ENCODE measurements at regions not wholly inside any gene's neighbourhood (a gene's known extent, or its start where the extent isn't known, plus 50 kb on each side); places are given as distances from the start of the nearest gene placed in this dataset.

DNA sequence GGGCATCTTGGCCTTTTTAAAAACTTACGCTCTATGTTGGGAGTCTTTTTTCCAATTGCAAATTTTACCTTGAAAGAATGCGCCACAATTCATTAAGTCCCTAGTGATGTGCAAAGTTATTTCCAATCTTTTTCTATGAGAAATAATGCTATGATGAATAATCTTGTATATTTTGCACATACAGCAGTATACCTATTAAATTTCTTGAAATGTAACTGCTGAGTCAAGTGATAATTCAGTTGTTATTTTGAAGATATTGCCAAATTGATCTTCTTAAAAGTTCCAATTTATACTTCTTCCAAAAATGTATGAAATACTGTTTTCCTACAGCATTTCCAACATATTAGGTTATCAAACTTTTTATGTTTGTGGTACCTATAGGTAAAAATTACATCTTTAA is 92.8 kb upstream of the PPP2R2B start:
- peaks cover 0 to 14% (median 3%) of the 10 kb centered on the region in 5 donors for H3K27me3 Mint-ChIP-seq
- peaks cover 0 to 4% (median 0%) of the 10 kb centered on the region in 11 donors for H3K9me3 Mint-ChIP-seq
- no peak for DNase-seq
- intact Hi-C loops (cut with micrococcal nuclease) = no loop called here
- no peaks in the 10 kb centered on the region for H3K36me3 Mint-ChIP-seq
- Histone ChIP-seq H3K4me1 (ENCODE audit: control insufficient read depth in 2 of 2, insufficient read depth in 2 of 2, low read length in 2 of 2) (no peaks in the 10 kb centered on the region), H3K27ac (ENCODE audit: low read depth, low read length) (no peak overlapping the region), H3K36me3 (ENCODE audit: control insufficient read depth in 2 of 3, insufficient read depth in 3 of 3, low read length in 3 of 3) (no peaks in the 10 kb centered on the region), H3K4me3 (ENCODE audit: low read length) (no peak overlapping the region), H3K9me3 (ENCODE audit: control insufficient read depth in 2 of 3, low read length in 3 of 3) (no peaks in the 10 kb centered on the region), H3K27me3 (ENCODE audit: control insufficient read depth in 2 of 2, insufficient read depth in 2 of 2, low read length in 2 of 2) (no peaks in the 10 kb centered on the region)
- H3K4me3 Mint-ChIP-seq = no peak overlapping the region
- no peak for ATAC-seq
- no peaks in the 10 kb centered on the region for H3K4me1 Mint-ChIP-seq
- ChIA-PET POLR2A (no interaction called here), CTCF (interaction anchor here (0.7 kb wide), 1 partner anchor 86 kb away, joined by 4 read pairs; no protein-coding TSS in a partner anchor)
- H3K27ac Mint-ChIP-seq = no peak overlapping the region

DNA sequence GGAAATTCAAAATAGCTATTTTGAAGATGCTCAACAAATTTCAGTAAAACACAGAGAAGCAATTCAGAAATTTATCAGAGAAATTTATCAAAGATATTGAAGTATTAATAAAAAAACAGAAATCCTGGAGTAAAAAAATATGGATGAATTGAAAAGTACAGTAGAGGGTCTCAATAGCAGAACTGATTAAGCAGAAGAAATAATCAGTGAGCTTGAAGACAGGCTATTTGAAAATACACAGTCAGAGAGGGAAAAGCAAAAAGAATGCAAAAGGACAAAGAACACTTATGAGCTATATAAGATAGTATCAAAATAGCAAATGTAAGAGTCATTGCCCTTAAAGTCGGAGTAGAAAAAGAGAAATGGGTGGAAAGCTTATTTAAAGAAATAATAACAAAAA is 107.9 kb upstream of the PPP2R2B start:
- DNase-seq = no peak
- H3K27ac Mint-ChIP-seq = no peak overlapping the region
- Histone ChIP-seq H3K4me3 (ENCODE audit: low read length) (no peak overlapping the region), H3K27me3 (ENCODE audit: control insufficient read depth in 2 of 2, insufficient read depth in 2 of 2, low read length in 2 of 2) (peaks cover 0 to 3% of the 10 kb centered on the region in 2 donors), H3K4me1 (ENCODE audit: control insufficient read depth in 2 of 2, insufficient read depth in 2 of 2, low read length in 2 of 2) (no peaks in the 10 kb centered on the region), H3K27ac (ENCODE audit: low read depth, low read length) (no peak overlapping the region), H3K36me3 (ENCODE audit: control insufficient read depth in 2 of 3, insufficient read depth in 3 of 3, low read length in 3 of 3) (no peaks in the 10 kb centered on the region), H3K9me3 (ENCODE audit: control insufficient read depth in 2 of 3, low read length in 3 of 3) (peaks cover 0 to 6% (median 4%) of the 10 kb centered on the region in 3 experiments)
- H3K27me3 Mint-ChIP-seq = peaks cover 0 to 37% (median 22%) of the 10 kb centered on the region in 5 donors
- no peaks in the 10 kb centered on the region for H3K4me1 Mint-ChIP-seq
- intact Hi-C loops (cut with micrococcal nuclease) = no loop called here
- peaks cover 0 to 6% (median 4%) of the 10 kb centered on the region in 5 donors for H3K36me3 Mint-ChIP-seq
- H3K9me3 Mint-ChIP-seq = peaks cover 3 to 48% (median 20%) of the 10 kb centered on the region in 11 donors
- POLR2A ChIA-PET = no interaction called here
- no peak for ATAC-seq
- H3K4me3 Mint-ChIP-seq = no peak overlapping the region
- CTCF ChIA-PET = no interaction called here

DNA sequence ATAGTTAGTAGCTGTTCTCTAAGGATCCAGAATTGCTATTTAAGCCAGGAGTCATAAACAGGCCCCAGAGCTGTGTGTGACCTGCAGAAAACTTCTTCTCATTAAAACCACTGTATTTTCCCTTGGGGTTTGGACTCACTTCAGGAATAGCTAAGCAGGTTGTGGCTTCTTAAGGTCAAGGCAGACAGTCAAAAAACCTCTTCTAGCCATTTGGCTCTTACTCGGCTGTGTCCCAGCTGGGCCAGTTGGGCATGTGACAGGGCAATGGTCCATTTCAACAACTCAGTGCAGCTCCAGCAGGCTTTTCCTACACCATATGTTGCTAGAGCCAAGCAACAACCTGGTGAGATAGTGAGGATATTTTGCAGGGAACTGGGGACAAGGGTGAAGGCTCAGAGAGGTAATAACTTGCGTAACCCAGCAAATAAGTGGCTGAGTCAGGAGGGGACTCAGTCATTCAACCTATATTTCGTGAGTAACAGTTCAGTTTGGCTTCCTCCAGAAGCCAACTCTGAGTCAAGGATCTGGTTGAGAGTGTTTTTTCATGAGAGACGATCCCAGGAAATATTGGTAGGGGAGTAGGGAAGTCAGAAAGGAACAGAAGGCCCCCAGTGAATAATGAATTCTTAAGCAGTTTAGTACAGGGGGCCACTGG is 115.4 kb upstream of the PPP2R2B start:
- Mint-ChIP-seq H3K27me3 (peaks cover 0 to 9% (median 4%) of the 10 kb centered on the region in 5 donors), H3K27ac (no peak overlapping the region), H3K4me3 (no peak overlapping the region), H3K4me1 (no peaks in the 10 kb centered on the region), H3K36me3 (no peaks in the 10 kb centered on the region), H3K9me3 (peaks cover 0 to 20% (median 4%) of the 10 kb centered on the region in 11 donors)
- intact Hi-C loops (cut with micrococcal nuclease) = no loop called here
- DNase-seq (no peak), ATAC-seq (no peak)
- POLR2A ChIA-PET = no interaction called here
- Histone ChIP-seq H3K9me3 (ENCODE audit: control insufficient read depth in 2 of 3, low read length in 3 of 3) (no peaks in the 10 kb centered on the region), H3K27ac (ENCODE audit: low read depth, low read length) (no peak overlapping the region), H3K36me3 (ENCODE audit: control insufficient read depth in 2 of 3, insufficient read depth in 3 of 3, low read length in 3 of 3) (no peaks in the 10 kb centered on the region), H3K27me3 (ENCODE audit: control insufficient read depth in 2 of 2, insufficient read depth in 2 of 2, low read length in 2 of 2) (no peaks in the 10 kb centered on the region), H3K4me3 (ENCODE audit: low read length) (no peak overlapping the region), H3K4me1 (ENCODE audit: control insufficient read depth in 2 of 2, insufficient read depth in 2 of 2, low read length in 2 of 2) (no peaks in the 10 kb centered on the region)
- CTCF ChIA-PET = no interaction called here

DNA sequence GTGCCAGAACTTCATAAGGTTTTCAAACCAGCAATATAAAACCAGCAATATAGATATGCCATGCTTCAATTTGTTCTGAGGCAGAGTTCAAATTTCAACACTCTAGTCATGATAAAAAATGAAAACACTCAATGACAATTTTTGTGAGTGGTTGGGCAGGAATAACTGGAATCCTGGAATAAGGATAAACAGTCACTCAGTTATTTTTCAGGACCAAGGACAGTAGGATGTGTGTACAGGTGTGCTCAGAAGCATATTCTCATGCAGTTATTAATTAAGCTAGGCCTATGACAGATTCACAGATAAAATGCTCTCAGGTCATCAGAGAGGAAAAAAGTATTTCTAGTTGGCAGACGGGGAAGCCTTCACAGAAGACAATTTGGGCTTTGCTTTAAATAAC is 117.3 kb upstream of the PPP2R2B start:
- DNase-seq (no peak), ATAC-seq (no peak)
- CTCF ChIA-PET = no interaction called here
- Mint-ChIP-seq H3K27ac (no peak overlapping the region), H3K36me3 (no peaks in the 10 kb centered on the region), H3K9me3 (peaks cover 0 to 5% (median 2%) of the 10 kb centered on the region in 11 donors), H3K4me3 (no peak overlapping the region), H3K27me3 (peaks cover 0 to 9% (median 4%) of the 10 kb centered on the region in 5 donors), H3K4me1 (no peaks in the 10 kb centered on the region)
- H3K4me3 ChIP-seq (ENCODE audit: low read length) = no peak overlapping the region
- H3K9me3 ChIP-seq (ENCODE audit: control insufficient read depth in 2 of 3, low read length in 3 of 3) = no peaks in the 10 kb centered on the region
- H3K27me3 ChIP-seq (ENCODE audit: control insufficient read depth in 2 of 2, insufficient read depth in 2 of 2, low read length in 2 of 2) = no peaks in the 10 kb centered on the region
- POLR2A ChIA-PET = no interaction called here
- H3K4me1 ChIP-seq (ENCODE audit: control insufficient read depth in 2 of 2, insufficient read depth in 2 of 2, low read length in 2 of 2) = no peaks in the 10 kb centered on the region
- intact Hi-C loops (cut with micrococcal nuclease) = no loop called here
- H3K36me3 ChIP-seq (ENCODE audit: control insufficient read depth in 2 of 3, insufficient read depth in 3 of 3, low read length in 3 of 3) = no peaks in the 10 kb centered on the region
- no peak overlapping the region for H3K27ac ChIP-seq (ENCODE audit: low read depth, low read length)

DNA sequence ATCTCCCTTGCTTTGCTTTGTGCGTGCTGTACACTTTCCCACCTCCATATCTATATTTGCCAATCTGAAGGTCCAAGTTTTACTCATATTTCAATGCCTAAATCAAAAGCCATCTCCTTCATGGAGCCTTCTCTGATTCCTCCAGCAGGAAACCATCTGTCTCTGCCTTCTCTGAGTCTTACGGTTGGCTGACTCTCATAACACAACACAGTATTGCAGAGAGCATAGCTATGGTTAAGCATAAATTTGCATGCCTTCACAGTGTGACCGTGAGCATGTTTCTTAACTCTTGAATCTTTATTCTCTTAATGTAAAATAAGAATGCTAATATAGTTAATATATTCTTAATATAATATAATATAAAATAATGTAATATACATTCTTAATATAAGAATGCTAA is 136.8 kb upstream of the PPP2R2B start:
- intact Hi-C loops (cut with micrococcal nuclease) = no loop called here
- Histone ChIP-seq H3K36me3 (ENCODE audit: control insufficient read depth in 2 of 3, insufficient read depth in 3 of 3, low read length in 3 of 3) (no peaks in the 10 kb centered on the region), H3K4me3 (ENCODE audit: low read length) (no peak overlapping the region), H3K27ac (ENCODE audit: low read depth, low read length) (no peak overlapping the region), H3K9me3 (ENCODE audit: control insufficient read depth in 2 of 3, low read length in 3 of 3) (no peaks in the 10 kb centered on the region), H3K27me3 (ENCODE audit: control insufficient read depth in 2 of 2, insufficient read depth in 2 of 2, low read length in 2 of 2) (no peaks in the 10 kb centered on the region), H3K4me1 (ENCODE audit: control insufficient read depth in 2 of 2, insufficient read depth in 2 of 2, low read length in 2 of 2) (no peaks in the 10 kb centered on the region)
- H3K27ac Mint-ChIP-seq = no peak overlapping the region
- peaks cover 0 to 4% (median 0%) of the 10 kb centered on the region in 5 donors for H3K36me3 Mint-ChIP-seq
- H3K4me3 Mint-ChIP-seq = no peak overlapping the region
- ChIA-PET CTCF (no interaction called here), POLR2A (no interaction called here)
- peaks cover 0 to 6% (median 1%) of the 10 kb centered on the region in 11 donors for H3K9me3 Mint-ChIP-seq
- DNase-seq (no peak), ATAC-seq (no peak)
- no peaks in the 10 kb centered on the region for H3K4me1 Mint-ChIP-seq
- H3K27me3 Mint-ChIP-seq = peaks cover 0 to 10% (median 8%) of the 10 kb centered on the region in 5 donors

DNA sequence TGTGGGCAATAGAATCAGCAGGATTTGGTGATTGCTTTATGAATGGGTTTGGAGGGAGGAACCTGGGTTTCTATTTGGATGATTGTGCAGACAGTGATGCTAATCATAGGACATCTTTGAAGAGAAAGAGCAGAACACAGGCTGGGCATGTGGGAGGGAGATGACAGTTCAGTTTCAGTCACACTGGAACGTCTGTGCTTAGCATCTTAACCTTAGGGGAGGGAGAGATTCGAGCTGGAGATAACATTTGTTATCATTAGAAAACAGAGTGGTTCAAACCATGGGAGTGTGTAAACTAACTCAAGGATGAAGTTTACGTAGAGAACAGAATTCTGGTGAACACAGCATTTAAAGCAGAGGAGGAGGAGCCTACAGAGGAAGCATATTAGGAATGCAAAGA is 138.6 kb upstream of the PPP2R2B start:
- H3K27me3 ChIP-seq (ENCODE audit: control insufficient read depth in 2 of 2, insufficient read depth in 2 of 2, low read length in 2 of 2) = no peaks in the 10 kb centered on the region
- CTCF ChIA-PET = no interaction called here
- DNase-seq (no peak), ATAC-seq (no peak)
- Mint-ChIP-seq H3K36me3 (peaks cover 0 to 4% (median 0%) of the 10 kb centered on the region in 5 donors), H3K9me3 (peaks cover 0 to 6% (median 1%) of the 10 kb centered on the region in 11 donors), H3K27ac (no peak overlapping the region), H3K27me3 (peaks cover 0 to 19% (median 4%) of the 10 kb centered on the region in 5 donors), H3K4me1 (no peaks in the 10 kb centered on the region), H3K4me3 (no peak overlapping the region)
- no peaks in the 10 kb centered on the region for H3K9me3 ChIP-seq (ENCODE audit: control insufficient read depth in 2 of 3, low read length in 3 of 3)
- H3K36me3 ChIP-seq (ENCODE audit: control insufficient read depth in 2 of 3, insufficient read depth in 3 of 3, low read length in 3 of 3) = no peaks in the 10 kb centered on the region
- intact Hi-C loops (cut with micrococcal nuclease) = no loop called here
- H3K4me1 ChIP-seq (ENCODE audit: control insufficient read depth in 2 of 2, insufficient read depth in 2 of 2, low read length in 2 of 2) = no peaks in the 10 kb centered on the region
- H3K27ac ChIP-seq (ENCODE audit: low read depth, low read length) = no peak overlapping the region
- POLR2A ChIA-PET = no interaction called here
- H3K4me3 ChIP-seq (ENCODE audit: low read length) = no peak overlapping the region

DNA sequence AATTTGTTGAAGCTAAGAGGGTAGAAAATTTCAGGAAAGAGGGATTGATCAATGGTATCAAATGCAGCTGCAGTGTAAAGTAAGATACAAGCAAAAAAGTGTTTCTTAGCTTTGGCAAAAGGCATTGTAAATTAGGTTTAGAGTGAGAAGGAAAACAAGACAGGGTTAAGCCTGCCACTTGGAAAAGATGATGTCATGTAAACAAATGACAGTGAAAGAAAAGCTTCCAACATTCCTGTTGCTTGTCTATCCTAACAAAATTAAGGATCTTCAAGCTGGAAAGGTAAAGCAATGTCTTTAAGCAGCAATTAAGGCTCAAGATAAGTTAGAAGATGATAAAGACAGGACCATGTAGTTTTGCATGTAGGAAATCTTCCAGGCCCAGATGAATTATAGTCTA is 139.1 kb upstream of the PPP2R2B start:
- Histone ChIP-seq H3K27me3 (ENCODE audit: control insufficient read depth in 2 of 2, insufficient read depth in 2 of 2, low read length in 2 of 2) (no peaks in the 10 kb centered on the region), H3K4me1 (ENCODE audit: control insufficient read depth in 2 of 2, insufficient read depth in 2 of 2, low read length in 2 of 2) (no peaks in the 10 kb centered on the region), H3K36me3 (ENCODE audit: control insufficient read depth in 2 of 3, insufficient read depth in 3 of 3, low read length in 3 of 3) (no peaks in the 10 kb centered on the region), H3K9me3 (ENCODE audit: control insufficient read depth in 2 of 3, low read length in 3 of 3) (no peaks in the 10 kb centered on the region), H3K27ac (ENCODE audit: low read depth, low read length) (no peak overlapping the region), H3K4me3 (ENCODE audit: low read length) (no peak overlapping the region)
- Mint-ChIP-seq H3K27me3 (peaks cover 0 to 19% (median 4%) of the 10 kb centered on the region in 5 donors), H3K9me3 (peaks cover 0 to 6% (median 1%) of the 10 kb centered on the region in 11 donors), H3K4me3 (no peak overlapping the region), H3K36me3 (peaks cover 0 to 4% (median 0%) of the 10 kb centered on the region in 5 donors), H3K27ac (no peak overlapping the region), H3K4me1 (no peaks in the 10 kb centered on the region)
- ChIA-PET POLR2A (no interaction called here), CTCF (no interaction called here)
- DNase-seq (no peak), ATAC-seq (no peak)
- intact Hi-C loops (cut with micrococcal nuclease) = no loop called here
